Stomach (tissue), 8 donors: ENCODE measurements at regions not wholly inside any gene's neighbourhood (a gene's known extent, or its start where the extent isn't known, plus 50 kb on each side); places are given as distances from the start of the nearest gene placed in this dataset.

ENCODE experiments used
- DNase-seq, 2 donors: peaks; one replicate each; pipeline versions ENCODE4 v3.0.0 to v3.0.0-alpha.2; 2013 to 2019
- H3K27ac ChIP-seq, 5 donors: fragments of 200-600 bp in 4 of 5; sonication (generic) in 4 of 5; one replicate each; pipeline ENCODE4 v1.5.1; 2013 to 2019; ENCODE audit warnings: mild to moderate bottlenecking in 1 of 5, moderate library complexity in 1 of 5
- H3K27me3 ChIP-seq, 3 donors: fragments of 200-600 bp; sonication (generic); one replicate each; pipeline ENCODE4 v1.5.1; 2017 to 2019; ENCODE audit warnings: mixed run types in 1 of 3
- H3K36me3 ChIP-seq, 4 donors: fragments of 200-600 bp; sonication (generic); 1 replicate in 3 of 4; 2 replicates in 1 of 4; pipeline ENCODE4 v1.5.1; 2016 to 2019
- H3K4me1 ChIP-seq, 4 donors: fragments of 200-600 bp; sonication (generic); one replicate each; pipeline ENCODE4 v1.5.1; 2016 to 2019
- H3K4me3 ChIP-seq, 4 donors: fragments of 200-600 bp; sonication (generic) in 3 of 4; one replicate each; pipeline ENCODE4 v1.5.1; 2016 to 2019; ENCODE audit warnings: mild to moderate bottlenecking in 1 of 4
- H3K9me3 ChIP-seq, 4 donors: fragments of 200-600 bp; sonication (generic); one replicate each; pipeline ENCODE4 v1.5.1; 2016 to 2019
- EP300 ChIP-seq: sonication (generic); formaldehyde crosslinking; IDR thresholded peaks from one replicate; pipeline ENCODE4 v1.6.1; 2017; ENCODE audit warnings: antibody characterized with exemption
- POLR2A ChIP-seq, 4 donors: fragments of 450-650 bp; IDR thresholded peaks; one replicate each; pipeline ENCODE4 v1.6.1; 2016; ENCODE audit warnings: antibody characterized with exemption in 4 of 4, control low read depth in 2 of 4, mild to moderate bottlenecking in 1 of 4, moderate library complexity in 1 of 4
- POLR2AphosphoS5 ChIP-seq, 3 donors: sonication (generic); formaldehyde crosslinking; IDR thresholded peaks; one replicate each; pipeline ENCODE4 v1.6.1; 2016; ENCODE audit warnings: antibody characterized with exemption in 3 of 3
- WGBS, 5 donors: extraction: QIAGEN DNeasy Blood & Tissue Kit in 3 of 5; methylation state at CpG; one replicate each; pipeline versions ENCODE4 v1.1.5 to v1.1.7; 2013 to 2018; 5-methylcytosine and 5-hydroxymethylcytosine counted together
- intact Hi-C: fragments of 100-400 bp; cut with DNase I; formaldehyde crosslinking; loops from one replicate; pipeline ENCODE4 v1.15.1; 2023; ENCODE audit warnings: low total_unique reads
- TF ChIP-seq, protein P1 (sequence below), 7 experiments: fragments of 450-650 bp in 4 of 7; fragments of 200-600 bp in 3 of 7; sonication (generic) in 3 of 7; IDR thresholded peaks; one replicate each; pipeline ENCODE4 v1.5.1; 2016 to 2019; ENCODE audit warnings: antibody characterized with exemption in 7 of 7, control low read depth in 2 of 7, mild to moderate bottlenecking in 1 of 7
- donor health status: healthy with polysubstance abuse.
- donor health status: Bipolar disorder and iron deficiency.
- donor health status: healthy.

DNA sequence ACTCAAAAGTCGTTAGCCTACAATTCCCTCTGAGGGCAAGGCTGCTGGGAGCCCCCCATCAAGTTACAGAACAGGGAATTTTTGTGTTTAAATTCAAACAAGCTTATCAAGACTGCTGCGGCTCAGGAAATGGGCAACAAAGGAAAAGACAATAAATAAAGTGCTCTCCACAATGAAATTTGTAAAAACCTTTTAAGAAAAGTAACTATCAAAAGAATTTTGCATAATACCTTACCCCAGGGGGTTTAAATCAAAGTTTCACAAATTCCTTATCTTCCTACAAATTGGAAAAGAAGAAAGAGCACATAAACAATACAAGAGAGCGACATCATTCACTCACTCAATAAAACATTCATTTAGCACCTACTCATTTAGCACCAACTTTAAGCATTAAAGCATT, 97.9 kb upstream of the CCDC160 start:
- WGBS, 5 donors, result 22 to 52% (median 26%) methylated on average over 3 of the region's 3 CpGs
- no peak for DNase-seq
- Histone ChIP-seq H3K4me1 (no peaks in the 10 kb centered on the region), H3K27ac (no peak overlapping the region), H3K36me3 (no peaks in the 10 kb centered on the region), H3K27me3 (peaks cover 0 to 7% (median 0%) of the 10 kb centered on the region in 3 donors), H3K4me3 (no peak overlapping the region), H3K9me3 (no peaks in the 10 kb centered on the region)
- intact Hi-C loops, result no loop called here
- TF ChIP-seq POLR2A (IDR thresholded peaks at IDR 0.05), result no peak
- TF ChIP-seq, protein P1, sequence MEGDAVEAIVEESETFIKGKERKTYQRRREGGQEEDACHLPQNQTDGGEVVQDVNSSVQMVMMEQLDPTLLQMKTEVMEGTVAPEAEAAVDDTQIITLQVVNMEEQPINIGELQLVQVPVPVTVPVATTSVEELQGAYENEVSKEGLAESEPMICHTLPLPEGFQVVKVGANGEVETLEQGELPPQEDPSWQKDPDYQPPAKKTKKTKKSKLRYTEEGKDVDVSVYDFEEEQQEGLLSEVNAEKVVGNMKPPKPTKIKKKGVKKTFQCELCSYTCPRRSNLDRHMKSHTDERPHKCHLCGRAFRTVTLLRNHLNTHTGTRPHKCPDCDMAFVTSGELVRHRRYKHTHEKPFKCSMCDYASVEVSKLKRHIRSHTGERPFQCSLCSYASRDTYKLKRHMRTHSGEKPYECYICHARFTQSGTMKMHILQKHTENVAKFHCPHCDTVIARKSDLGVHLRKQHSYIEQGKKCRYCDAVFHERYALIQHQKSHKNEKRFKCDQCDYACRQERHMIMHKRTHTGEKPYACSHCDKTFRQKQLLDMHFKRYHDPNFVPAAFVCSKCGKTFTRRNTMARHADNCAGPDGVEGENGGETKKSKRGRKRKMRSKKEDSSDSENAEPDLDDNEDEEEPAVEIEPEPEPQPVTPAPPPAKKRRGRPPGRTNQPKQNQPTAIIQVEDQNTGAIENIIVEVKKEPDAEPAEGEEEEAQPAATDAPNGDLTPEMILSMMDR (IDR thresholded peaks at IDR 0.05), result no peak
- TF ChIP-seq EP300, result no peak
- TF ChIP-seq POLR2AphosphoS5 (IDR thresholded peaks at IDR 0.05), result no peak

DNA sequence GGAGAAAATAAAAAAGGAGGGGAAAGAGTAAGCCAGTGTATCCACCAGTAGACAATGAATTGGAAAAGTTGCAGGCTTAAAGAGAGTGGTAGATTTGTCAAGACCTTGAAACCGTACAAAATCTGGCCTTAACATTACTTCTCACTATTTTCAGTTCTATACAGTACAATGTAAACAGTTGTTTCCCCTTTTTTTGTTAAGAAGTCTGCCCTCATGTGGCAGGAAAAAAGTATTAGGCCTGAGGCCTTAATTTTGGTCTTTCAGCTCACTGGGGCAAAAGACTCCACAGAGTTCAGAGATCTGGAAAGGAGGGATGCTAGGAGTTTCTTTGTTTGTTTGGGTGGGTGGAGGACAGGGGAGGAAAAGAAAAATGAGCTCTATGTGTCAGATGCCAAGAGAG, 92.8 kb upstream of the CCDC160 start:
- intact Hi-C loops, result no loop called here
- DNase-seq, result peak in 1 of 2 donors; percentile 36
- no peak overlapping the region for H3K4me3 ChIP-seq
- TF ChIP-seq EP300, result no peak
- TF ChIP-seq, protein P1 (IDR thresholded peaks at IDR 0.05), result no peak
- no peak for TF ChIP-seq POLR2A (IDR thresholded peaks at IDR 0.05)
- no peak for TF ChIP-seq POLR2AphosphoS5 (IDR thresholded peaks at IDR 0.05)
- 12 to 21% (median 15%) methylated on average over 1 of the region's 1 CpG for WGBS, 5 donors
- no peaks in the 10 kb centered on the region for H3K9me3 ChIP-seq
- no peaks in the 10 kb centered on the region for H3K27me3 ChIP-seq
- H3K36me3 ChIP-seq, result no peaks in the 10 kb centered on the region
- H3K27ac ChIP-seq, result no peak overlapping the region
- H3K4me1 ChIP-seq, result peaks cover 0 to 6% (median 0%) of the 10 kb centered on the region in 4 donors

DNA sequence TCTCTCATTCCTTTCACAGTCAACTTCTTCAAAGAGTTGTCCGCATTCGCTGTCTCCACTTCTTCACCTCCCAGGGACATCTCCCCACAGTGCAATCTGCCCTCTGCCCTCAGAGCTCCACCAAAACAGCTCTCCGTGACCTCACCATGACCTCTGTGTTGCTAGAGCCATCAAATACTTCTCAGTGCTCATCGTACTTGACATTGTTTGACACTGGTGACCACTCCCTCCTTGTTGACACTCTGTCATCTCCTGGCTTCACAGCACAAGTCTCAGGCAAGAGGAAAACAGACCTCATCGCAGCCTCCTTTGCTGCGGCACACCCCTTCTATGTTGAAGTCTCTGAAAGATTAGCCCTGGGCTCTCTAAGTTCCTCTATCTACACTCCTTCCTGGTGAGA, 90.5 kb upstream of the CCDC160 start:
- intact Hi-C loops, result no loop called here
- Histone ChIP-seq H3K4me3 (no peak overlapping the region), H3K9me3 (no peaks in the 10 kb centered on the region), H3K27me3 (no peaks in the 10 kb centered on the region), H3K36me3 (no peaks in the 10 kb centered on the region), H3K4me1 (peaks cover 0 to 6% (median 0%) of the 10 kb centered on the region in 4 donors), H3K27ac (no peak overlapping the region)
- DNase-seq, result peak in 1 of 2 donors; percentile 12
- TF ChIP-seq POLR2A (IDR thresholded peaks at IDR 0.05), result no peak
- TF ChIP-seq POLR2AphosphoS5 (IDR thresholded peaks at IDR 0.05), result no peak
- TF ChIP-seq, protein P1 (IDR thresholded peaks at IDR 0.05), result no peak
- no peak for TF ChIP-seq EP300
- 73 to 87% (median 79%) methylated on average over 4 to 6 of the region's 6 CpGs for WGBS, 5 donors

DNA sequence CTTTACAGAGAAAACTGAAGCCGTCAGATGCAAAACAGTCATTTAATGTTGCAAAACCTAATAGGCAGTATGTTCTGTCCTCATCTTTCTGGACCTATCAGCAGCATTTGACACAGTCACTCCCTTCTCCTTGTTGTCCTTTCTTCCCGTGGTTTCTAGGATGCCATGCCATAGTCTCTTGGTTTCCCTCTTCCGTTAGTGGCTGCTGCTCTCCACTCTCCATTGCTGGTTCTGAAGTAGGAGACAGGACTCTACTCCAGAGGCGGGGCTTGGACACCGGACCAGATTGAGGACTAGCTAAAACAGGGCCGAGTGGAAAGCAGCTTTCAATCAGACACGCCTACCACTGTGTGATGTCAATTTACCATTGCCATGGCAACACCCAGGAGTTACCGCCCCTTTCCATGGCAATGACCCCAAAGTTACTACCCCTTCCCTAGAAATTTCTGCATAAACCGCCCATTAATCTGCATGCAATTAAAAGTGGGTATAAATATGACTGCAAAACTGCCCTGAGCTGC, 88.8 kb upstream of the CCDC160 start:
- TF ChIP-seq, protein P1 (IDR thresholded peaks at IDR 0.05), result no peak
- TF ChIP-seq POLR2AphosphoS5 (IDR thresholded peaks at IDR 0.05) (no peak), POLR2A (IDR thresholded peaks at IDR 0.05) (no peak), EP300 (no peak)
- intact Hi-C loops, result no loop called here
- H3K4me3 ChIP-seq, result peak overlapping the region in 3 of 4 donors; percentile 7 to 12 (median 9)
- no peaks in the 10 kb centered on the region for H3K9me3 ChIP-seq
- peak in 1 of 2 donors; percentile 6 for DNase-seq
- no peak overlapping the region for H3K27ac ChIP-seq
- H3K36me3 ChIP-seq, result no peaks in the 10 kb centered on the region
- 47 to 74% (median 64%) methylated on average over 2 to 9 of the region's 9 CpGs for WGBS, 5 donors
- H3K4me1 ChIP-seq, result peaks cover 0 to 6% (median 0%) of the 10 kb centered on the region in 4 donors
- H3K27me3 ChIP-seq, result no peaks in the 10 kb centered on the region
